Neural crest cell (in vitro differentiated cells): ENCODE measurements at regions not wholly inside any gene's neighbourhood (a gene's known extent, or its start where the extent isn't known, plus 50 kb on each side); places are given as distances from the start of the nearest gene placed in this dataset.
"Not testable (repeated sequence)": the region's sequence is repeated elsewhere in the genome, so short reads cannot be mapped to it uniquely, and the experiment has no call there.

Experiments used
- DNase-seq: peaks from one replicate; pipeline ENCODE4 v3.0.0; 2021; ENCODE audit warnings: low read depth, mixed read lengths, low spot score
- H3K27ac Mint-ChIP-seq: one replicate; pipeline ENCODE4 v1.8.0; 2021; ENCODE audit warnings: mild to moderate bottlenecking, mixed read lengths; ENCODE audit not compliant: unreplicated experiment
- H3K27me3 Mint-ChIP-seq: 2 replicates; pipeline ENCODE4 v1.8.0; 2021; ENCODE audit warnings: low read depth, mild to moderate bottlenecking, mixed read lengths
- H3K36me3 Mint-ChIP-seq: 2 replicates; pipeline ENCODE4 v1.8.0; 2021; ENCODE audit warnings: low read depth, mild to moderate bottlenecking, mixed read lengths
- H3K4me1 Mint-ChIP-seq: 2 replicates; pipeline ENCODE4 v1.8.0; 2021; ENCODE audit warnings: mixed read lengths
- H3K4me3 Mint-ChIP-seq: one replicate; pipeline ENCODE4 v1.8.0; 2021; ENCODE audit warnings: mild to moderate bottlenecking, mixed read lengths
- H3K9me3 Mint-ChIP-seq: 2 replicates; pipeline ENCODE4 v1.8.0; 2021; ENCODE audit warnings: mixed read lengths
- CTCF ChIP-seq: fragments of 200-600 bp; sonication (generic); conservative IDR thresholded peaks from 2 replicates; pipeline ENCODE4 v1.5.0; 2021; ENCODE audit warnings: antibody characterized with exemption, mild to moderate bottlenecking

DNA sequence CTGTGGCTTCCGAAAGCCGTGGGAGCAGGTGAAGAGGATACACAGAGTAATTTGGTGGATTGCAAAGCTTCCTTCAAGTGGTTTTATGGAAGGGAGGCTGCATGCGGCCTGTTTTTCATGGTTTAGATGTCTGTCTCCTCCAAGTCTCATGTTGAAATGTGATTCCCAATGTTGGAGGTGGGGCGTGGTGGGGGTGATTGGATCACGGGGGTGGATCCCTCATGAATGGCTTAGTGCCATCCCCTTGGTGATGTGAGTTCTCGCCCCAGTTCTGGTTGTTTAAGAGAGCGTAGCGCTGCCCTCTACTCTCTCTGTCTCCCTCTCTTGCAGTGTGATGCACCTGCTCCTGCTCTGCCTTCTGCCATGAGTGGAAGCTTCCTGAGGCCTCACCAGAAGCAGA, 247.8 kb upstream of the B3GAT1 start:
- Mint-ChIP-seq H3K27ac (no peak overlapping the region), H3K4me1 (peaks cover 4% of the 10 kb centered on the region), H3K4me3 (no peak overlapping the region), H3K9me3 (no peaks in the 10 kb centered on the region), H3K36me3 (peaks cover 2% of the 10 kb centered on the region), H3K27me3 (peaks cover 4% of the 10 kb centered on the region)
- no peak for TF ChIP-seq CTCF
- no peak for DNase-seq

DNA sequence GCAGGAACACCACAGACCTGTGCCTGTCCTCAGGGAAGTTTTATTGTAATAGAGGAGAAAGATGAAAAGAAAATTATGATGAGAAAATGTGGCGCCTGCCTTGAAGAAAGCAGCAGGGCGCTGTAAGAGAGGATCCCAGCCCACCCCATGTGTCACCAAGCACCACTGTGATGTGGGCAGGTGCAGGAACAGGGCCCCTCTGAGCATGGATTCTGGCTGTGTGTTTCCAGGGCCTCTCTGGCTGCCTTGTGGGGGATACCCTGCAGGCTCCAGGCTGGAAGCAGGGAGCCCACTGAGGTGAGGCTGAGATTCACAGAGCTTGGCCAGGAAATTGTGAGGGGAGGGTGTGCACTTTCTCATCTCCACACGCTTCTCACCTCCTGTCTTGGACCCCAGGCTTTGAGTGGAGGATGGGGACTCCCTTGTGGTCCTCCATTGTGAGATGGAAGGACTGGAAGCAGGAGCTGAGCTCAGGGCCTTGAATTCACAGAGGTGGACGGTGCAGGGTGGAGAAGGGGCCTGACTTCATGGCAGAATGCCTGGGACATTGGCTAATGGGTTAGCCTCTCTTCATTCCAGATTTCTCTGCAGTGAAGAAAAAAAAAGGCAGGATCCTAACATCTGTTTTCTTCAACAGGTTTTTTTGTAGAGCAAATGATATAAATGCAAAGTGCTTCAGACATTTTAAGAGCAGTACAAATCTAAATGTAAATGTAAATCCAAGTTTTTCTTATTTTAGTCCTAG, 246.6 kb upstream of the B3GAT1 start:
- H3K27ac Mint-ChIP-seq = no peak overlapping the region
- no peak for DNase-seq
- H3K4me3 Mint-ChIP-seq = no peak overlapping the region
- H3K27me3 Mint-ChIP-seq = peaks cover 7% of the 10 kb centered on the region
- H3K36me3 Mint-ChIP-seq = peaks cover 2% of the 10 kb centered on the region
- TF ChIP-seq CTCF = no peak
- H3K9me3 Mint-ChIP-seq = peaks cover 5% of the 10 kb centered on the region
- peaks cover 14% of the 10 kb centered on the region for H3K4me1 Mint-ChIP-seq

DNA sequence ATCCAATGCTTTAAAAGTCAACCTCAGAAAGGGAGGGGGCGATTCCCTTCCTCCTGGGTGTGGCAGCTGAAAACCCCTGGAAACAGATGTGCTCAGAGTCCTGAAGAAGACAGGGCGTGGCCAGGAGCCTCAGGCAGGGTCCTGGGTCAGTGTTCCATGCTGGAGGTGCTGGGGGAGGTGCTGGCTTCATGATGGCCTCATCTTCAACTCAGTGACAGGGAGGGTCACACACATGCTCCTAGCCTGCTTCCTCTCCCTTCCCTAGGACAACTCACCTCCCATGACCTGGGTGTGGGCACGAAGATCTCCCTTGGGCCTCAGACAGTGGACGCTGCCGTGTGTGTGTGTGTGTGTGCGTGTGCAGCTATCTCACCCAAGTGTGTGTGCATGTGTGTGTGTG, 245.6 kb upstream of the B3GAT1 start:
- peak overlapping the region; percentile 8 for H3K27ac Mint-ChIP-seq
- H3K4me3 Mint-ChIP-seq = no peak overlapping the region
- TF ChIP-seq CTCF = no peak
- peaks cover 2% of the 10 kb centered on the region for H3K36me3 Mint-ChIP-seq
- peaks cover 5% of the 10 kb centered on the region for H3K9me3 Mint-ChIP-seq
- no peak for DNase-seq
- peaks cover 14% of the 10 kb centered on the region for H3K4me1 Mint-ChIP-seq
- peaks cover 7% of the 10 kb centered on the region for H3K27me3 Mint-ChIP-seq

GRCh38 chr11:134656861-134657540, 245.0 kb upstream of the B3GAT1 start:
- no peak for TF ChIP-seq CTCF
- Mint-ChIP-seq H3K27ac (peak overlapping the region; percentile 8), H3K9me3 (peaks cover 5% of the 10 kb centered on the region), H3K36me3 (peaks cover 2% of the 10 kb centered on the region), H3K27me3 (peaks cover 7% of the 10 kb centered on the region), H3K4me3 (no peak overlapping the region), H3K4me1 (peaks cover 14% of the 10 kb centered on the region)
- no peak for DNase-seq

GRCh38 chr11:134656086-134656840, 244.2 kb upstream of the B3GAT1 start:
- not testable (repeated sequence) for H3K27ac Mint-ChIP-seq, H3K4me3 Mint-ChIP-seq, H3K27me3 Mint-ChIP-seq, H3K9me3 Mint-ChIP-seq, H3K36me3 Mint-ChIP-seq, DNase-seq
- H3K4me1 Mint-ChIP-seq = peaks cover 14% of the 10 kb centered on the region
